ENCODE measurements at regions not wholly inside any gene's neighbourhood (a gene's known extent, or its start where the extent isn't known, plus 50 kb on each side); places are given as distances from the start of the nearest gene placed in this dataset.

GRCh38 chr15:91429973-91430372 lies 329.9 kb downstream of the SV2B start:
- no peak for DNase-seq (ENCODE audit: low read depth)
- H3K36me3 ChIP-seq (ENCODE audit: control insufficient read depth, insufficient read depth, low read length): no peaks in the 10 kb centered on the region
- FAIRE-seq: no peak
- no peaks in the 10 kb centered on the region for H3K27me3 ChIP-seq (ENCODE audit: control insufficient read depth, insufficient read depth, low read length)
- TF ChIP-seq CTCF (IDR thresholded peaks at IDR 0.05; ENCODE audit: insufficient read depth, low read length, severe bottlenecking): no peak
- no peak overlapping the region for H3K4me3 ChIP-seq (ENCODE audit: low read depth, low read length)

- Histone ChIP-seq H3K27me3 (ENCODE audit: control insufficient read depth, insufficient read depth, low read length) (no peaks in the 10 kb centered on the region), H3K4me3 (ENCODE audit: low read depth, low read length) (no peak overlapping the region), H3K36me3 (ENCODE audit: control insufficient read depth, insufficient read depth, low read length) (no peaks in the 10 kb centered on the region)
- no peak for TF ChIP-seq CTCF (IDR thresholded peaks at IDR 0.05; ENCODE audit: insufficient read depth, low read length, severe bottlenecking)
- DNase-seq (ENCODE audit: low read depth): no peak
- FAIRE-seq: no peak
Measured at GRCh38 chr15:91431041-91431715, 331.1 kb downstream of the SV2B start.

DNA sequence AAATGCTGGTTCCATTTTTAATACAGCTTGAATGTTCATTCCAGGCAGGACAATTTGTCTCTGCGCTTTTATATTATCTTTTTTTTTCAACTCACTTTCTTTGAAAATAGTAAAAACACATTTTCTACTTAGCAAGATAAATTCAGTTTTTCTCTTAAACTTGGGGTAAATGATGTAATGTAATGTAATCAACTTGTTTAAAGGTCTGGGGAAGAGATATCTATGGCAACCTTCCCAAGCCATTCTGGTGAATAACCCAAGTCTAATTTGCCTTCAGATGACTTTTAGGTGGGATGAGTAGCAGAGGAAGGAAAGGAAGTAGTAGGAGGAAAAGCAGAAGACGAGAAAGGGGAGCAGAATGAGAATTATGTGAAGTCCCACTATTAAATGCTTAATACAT lies 335.1 kb downstream of the SV2B start:
- FAIRE-seq: no peak
- no peak overlapping the region for H3K4me3 ChIP-seq (ENCODE audit: low read depth, low read length)
- H3K36me3 ChIP-seq (ENCODE audit: control insufficient read depth, insufficient read depth, low read length): no peaks in the 10 kb centered on the region
- H3K27me3 ChIP-seq (ENCODE audit: control insufficient read depth, insufficient read depth, low read length): no peaks in the 10 kb centered on the region
- TF ChIP-seq CTCF (IDR thresholded peaks at IDR 0.05; ENCODE audit: insufficient read depth, low read length, severe bottlenecking): no peak
- DNase-seq (ENCODE audit: low read depth): no peak

DNA sequence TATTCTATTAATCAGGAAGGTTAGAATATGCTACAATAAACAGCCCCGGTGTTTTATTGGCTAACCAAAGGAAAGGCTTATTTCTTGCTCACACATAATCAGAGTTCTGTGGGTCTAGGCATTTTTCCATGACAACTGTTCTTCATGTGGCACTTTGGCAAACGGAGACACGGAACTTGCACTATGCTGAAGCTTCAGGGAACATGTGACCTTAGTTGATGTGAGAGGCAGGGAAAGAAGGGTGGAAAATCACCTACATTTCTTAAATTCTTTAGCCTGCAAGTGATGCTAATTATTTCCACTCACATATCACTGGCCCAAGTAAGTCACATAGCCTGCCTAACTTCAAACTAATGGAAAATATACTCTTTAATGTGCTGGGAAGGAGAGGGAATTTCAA lies 344.6 kb downstream of the SV2B start:
- no peak for TF ChIP-seq CTCF (IDR thresholded peaks at IDR 0.05; ENCODE audit: insufficient read depth, low read length, severe bottlenecking)
- DNase-seq (ENCODE audit: low read depth): no peak
- Histone ChIP-seq H3K27me3 (ENCODE audit: control insufficient read depth, insufficient read depth, low read length) (no peaks in the 10 kb centered on the region), H3K4me3 (ENCODE audit: low read depth, low read length) (no peak overlapping the region), H3K36me3 (ENCODE audit: control insufficient read depth, insufficient read depth, low read length) (no peaks in the 10 kb centered on the region)
- no peak for FAIRE-seq

- H3K4me3 ChIP-seq (ENCODE audit: low read depth, low read length): no peak overlapping the region
- DNase-seq (ENCODE audit: low read depth) (peak; percentile 55), FAIRE-seq (no peak)
- no peak for TF ChIP-seq CTCF (IDR thresholded peaks at IDR 0.05; ENCODE audit: insufficient read depth, low read length, severe bottlenecking)
- H3K27me3 ChIP-seq (ENCODE audit: control insufficient read depth, insufficient read depth, low read length): no peaks in the 10 kb centered on the region
- H3K36me3 ChIP-seq (ENCODE audit: control insufficient read depth, insufficient read depth, low read length): no peaks in the 10 kb centered on the region
Measured at GRCh38 chr15:91445695-91446228, 345.7 kb downstream of the SV2B start.
